ENCODE measurements at regions not wholly inside any gene's neighbourhood (a gene's known extent, or its start where the extent isn't known, plus 50 kb on each side); places are given as distances from the start of the nearest gene placed in this dataset.

- TF ChIP-seq CTCF (conservative IDR thresholded peaks at IDR 0.05; ENCODE audit: low read length): no peak
- no peak for TF ChIP-seq EZH2phosphoT487 (IDR thresholded peaks at IDR 0.05; ENCODE audit: borderline replicate concordance)
Observed at GRCh38 chrX:155767876-155768769, 113.0 kb upstream of the VAMP7 start.

Data from Loucy (cell line).